ENCODE measurements at regions not wholly inside any gene's neighbourhood (a gene's known extent, or its start where the extent isn't known, plus 50 kb on each side); places are given as distances from the start of the nearest gene placed in this dataset.

- no peaks in the 10 kb centered on the region for H3K36me3 Mint-ChIP-seq (ENCODE audit: low read depth)
- peak overlapping the region; percentile 12 for H3K27ac Mint-ChIP-seq (ENCODE audit: unreplicated experiment)
- no peak overlapping the region for H3K4me3 Mint-ChIP-seq
- no peak for TF ChIP-seq CTCF (conservative IDR thresholded peaks at IDR 0.05)
- peaks cover 8% of the 10 kb centered on the region for H3K4me1 Mint-ChIP-seq
- no peaks in the 10 kb centered on the region for H3K9me3 Mint-ChIP-seq
- H3K27me3 Mint-ChIP-seq (ENCODE audit: low read depth): no peaks in the 10 kb centered on the region
- DNase-seq (ENCODE audit: low read depth, low spot score): no peak
These were observed 62.4 kb upstream of the MEF2A start for GRCh38 chr15:99503411-99503810.

- H3K4me3 Mint-ChIP-seq: no peak overlapping the region
- H3K36me3 Mint-ChIP-seq (ENCODE audit: low read depth): no peaks in the 10 kb centered on the region
- no peaks in the 10 kb centered on the region for H3K9me3 Mint-ChIP-seq
- no peak for DNase-seq (ENCODE audit: low read depth, low spot score)
- no peak overlapping the region for H3K27ac Mint-ChIP-seq (ENCODE audit: unreplicated experiment)
- H3K27me3 Mint-ChIP-seq (ENCODE audit: low read depth): no peaks in the 10 kb centered on the region
- TF ChIP-seq CTCF (conservative IDR thresholded peaks at IDR 0.05): no peak
- peaks cover 10% of the 10 kb centered on the region for H3K4me1 Mint-ChIP-seq
These were observed 61.5 kb upstream of the MEF2A start for GRCh38 chr15:99504071-99504822.

- Mint-ChIP-seq H3K27me3 (ENCODE audit: low read depth) (no peaks in the 10 kb centered on the region), H3K36me3 (ENCODE audit: low read depth) (no peaks in the 10 kb centered on the region), H3K27ac (ENCODE audit: unreplicated experiment) (no peak overlapping the region), H3K4me3 (no peak overlapping the region), H3K4me1 (peaks cover 10% of the 10 kb centered on the region), H3K9me3 (no peaks in the 10 kb centered on the region)
- no peak for TF ChIP-seq CTCF (conservative IDR thresholded peaks at IDR 0.05)
- DNase-seq (ENCODE audit: low read depth, low spot score): no peak
These were observed 60.8 kb upstream of the MEF2A start for GRCh38 chr15:99504823-99505551.

GRCh38 chr15:99506399-99506798 lies 59.4 kb upstream of the MEF2A start:
- Mint-ChIP-seq H3K4me1 (peaks cover 10% of the 10 kb centered on the region), H3K27ac (ENCODE audit: unreplicated experiment) (no peak overlapping the region), H3K36me3 (ENCODE audit: low read depth) (no peaks in the 10 kb centered on the region), H3K4me3 (no peak overlapping the region), H3K9me3 (no peaks in the 10 kb centered on the region), H3K27me3 (ENCODE audit: low read depth) (no peaks in the 10 kb centered on the region)
- no peak for DNase-seq (ENCODE audit: low read depth, low spot score)
- no peak for TF ChIP-seq CTCF (conservative IDR thresholded peaks at IDR 0.05)

GRCh38 chr15:99507016-99507503 lies 58.7 kb upstream of the MEF2A start:
- DNase-seq (ENCODE audit: low read depth, low spot score): no peak
- no peak for TF ChIP-seq CTCF (conservative IDR thresholded peaks at IDR 0.05)
- H3K9me3 Mint-ChIP-seq: no peaks in the 10 kb centered on the region
- no peaks in the 10 kb centered on the region for H3K27me3 Mint-ChIP-seq (ENCODE audit: low read depth)
- H3K36me3 Mint-ChIP-seq (ENCODE audit: low read depth): no peaks in the 10 kb centered on the region
- peaks cover 10% of the 10 kb centered on the region for H3K4me1 Mint-ChIP-seq
- H3K4me3 Mint-ChIP-seq: no peak overlapping the region
- no peak overlapping the region for H3K27ac Mint-ChIP-seq (ENCODE audit: unreplicated experiment)

All from neural crest cell (in vitro differentiated cells).